Ishikawa (cell line): ENCODE measurements at regions not wholly inside any gene's neighbourhood (a gene's known extent, or its start where the extent isn't known, plus 50 kb on each side); places are given as distances from the start of the nearest gene placed in this dataset.

ENCODE experiments used
- CEBPB ChIP-seq: IDR thresholded peaks from 2 replicates; pipeline ENCODE4 v1.6.1; 2012
- EGR1 ChIP-seq: IDR thresholded peaks from 2 replicates; pipeline ENCODE4 v1.6.1; 2012
- EP300 ChIP-seq: IDR thresholded peaks from 2 replicates; pipeline ENCODE4 v1.6.1; 2012; ENCODE audit warnings: borderline replicate concordance
- YY1 ChIP-seq: IDR thresholded peaks from 2 replicates; pipeline ENCODE4 v1.6.1; 2012; ENCODE audit warnings: low read depth

- TF ChIP-seq YY1 (no peak), EGR1 (no peak), CEBPB (no peak), EP300 (no peak)
These were observed 197.1 kb upstream of the PCSK2 start for GRCh38 chr20:17029698-17030097.
